ENCODE measurements at regions not wholly inside any gene's neighbourhood (a gene's known extent, or its start where the extent isn't known, plus 50 kb on each side); places are given as distances from the start of the nearest gene placed in this dataset.

GRCh38 chr6:138576313-138576712 lies 77.0 kb upstream of the NHSL1 start:
- TF ChIP-seq EZH2 (IDR thresholded peaks at IDR 0.05; ENCODE audit: insufficient read depth, poor library complexity, severe bottlenecking), result no peak
- TF ChIP-seq EZH2phosphoT487 (IDR thresholded peaks at IDR 0.05; ENCODE audit: insufficient read depth, low read depth), result no peak
